ENCODE measurements at regions not wholly inside any gene's neighbourhood (a gene's known extent, or its start where the extent isn't known, plus 50 kb on each side); places are given as distances from the start of the nearest gene placed in this dataset.
"Not testable (repeated sequence)": the region's sequence is repeated elsewhere in the genome, so short reads cannot be mapped to it uniquely, and the experiment has no call there.

- TF ChIP-seq, protein P1, sequence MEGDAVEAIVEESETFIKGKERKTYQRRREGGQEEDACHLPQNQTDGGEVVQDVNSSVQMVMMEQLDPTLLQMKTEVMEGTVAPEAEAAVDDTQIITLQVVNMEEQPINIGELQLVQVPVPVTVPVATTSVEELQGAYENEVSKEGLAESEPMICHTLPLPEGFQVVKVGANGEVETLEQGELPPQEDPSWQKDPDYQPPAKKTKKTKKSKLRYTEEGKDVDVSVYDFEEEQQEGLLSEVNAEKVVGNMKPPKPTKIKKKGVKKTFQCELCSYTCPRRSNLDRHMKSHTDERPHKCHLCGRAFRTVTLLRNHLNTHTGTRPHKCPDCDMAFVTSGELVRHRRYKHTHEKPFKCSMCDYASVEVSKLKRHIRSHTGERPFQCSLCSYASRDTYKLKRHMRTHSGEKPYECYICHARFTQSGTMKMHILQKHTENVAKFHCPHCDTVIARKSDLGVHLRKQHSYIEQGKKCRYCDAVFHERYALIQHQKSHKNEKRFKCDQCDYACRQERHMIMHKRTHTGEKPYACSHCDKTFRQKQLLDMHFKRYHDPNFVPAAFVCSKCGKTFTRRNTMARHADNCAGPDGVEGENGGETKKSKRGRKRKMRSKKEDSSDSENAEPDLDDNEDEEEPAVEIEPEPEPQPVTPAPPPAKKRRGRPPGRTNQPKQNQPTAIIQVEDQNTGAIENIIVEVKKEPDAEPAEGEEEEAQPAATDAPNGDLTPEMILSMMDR (IDR thresholded peaks at IDR 0.05): not testable (repeated sequence)
- not testable (repeated sequence) for TF ChIP-seq POLR2A, POLR2AphosphoS5 (IDR thresholded peaks at IDR 0.05)
These were observed 113.2 kb downstream of the DTWD1 start for GRCh38 chr15:49734089-49734488.

Data from transverse colon (tissue), 4 donors.